ENCODE measurements at regions not wholly inside any gene's neighbourhood (a gene's known extent, or its start where the extent isn't known, plus 50 kb on each side); places are given as distances from the start of the nearest gene placed in this dataset.

GRCh38 chr2:8606649-8607550 is 75.0 kb upstream of the ID2 start:
- TF ChIP-seq EZH2 (IDR thresholded peaks at IDR 0.05; ENCODE audit: borderline replicate concordance, low read depth, low read length, poor library complexity, severe bottlenecking) = no peak
- TF ChIP-seq CTCF (conservative IDR thresholded peaks at IDR 0.05; ENCODE audit: low read depth, low read length) = no peak
- Histone ChIP-seq H3K36me3 (ENCODE audit: insufficient read depth, low read length, poor library complexity, severe bottlenecking) (no peaks in the 10 kb centered on the region), H3K4me3 (ENCODE audit: low read depth, low read length, poor library complexity, severe bottlenecking) (no peak overlapping the region), H3K27me3 (replicated peaks; ENCODE audit: insufficient read depth, low read depth, low read length, poor library complexity) (no peaks in the 10 kb centered on the region), H3K27ac (ENCODE audit: low read depth, low read length, poor library complexity, severe bottlenecking) (no peak overlapping the region), H3K9me3 (ENCODE audit: low read depth, low read length, poor library complexity, severe bottlenecking) (no peaks in the 10 kb centered on the region), H3K4me1 (ENCODE audit: insufficient read depth, low read length, poor library complexity, severe bottlenecking) (no peaks in the 10 kb centered on the region)
- BruUV-seq (replicated peaks) = no TSS peak
- DNase-seq (ENCODE audit: low spot score) = no peak
- intact Hi-C loops (cut with micrococcal nuclease; ENCODE audit: unreplicated experiment) = no loop called here
- POLR2A ChIA-PET (ENCODE audit: low non-redundant PET) = no interaction called here
- CTCF ChIA-PET = interaction anchor here (0.6 kb wide), 1 partner anchor 322 kb away, joined by 3 read pairs; no protein-coding TSS in a partner anchor

GRCh38 chr2:8607606-8608005 is 74.2 kb upstream of the ID2 start:
- ChIA-PET CTCF (interaction anchor here (0.6 kb wide), 1 partner anchor 323 kb away, joined by 3 read pairs; no protein-coding TSS in a partner anchor), POLR2A (ENCODE audit: low non-redundant PET) (no interaction called here)
- intact Hi-C loops (cut with micrococcal nuclease; ENCODE audit: unreplicated experiment) = no loop called here
- BruUV-seq (replicated peaks) = no TSS peak
- H3K27ac ChIP-seq (ENCODE audit: low read depth, low read length, poor library complexity, severe bottlenecking) = no peak overlapping the region
- no peak overlapping the region for H3K4me3 ChIP-seq (ENCODE audit: low read depth, low read length, poor library complexity, severe bottlenecking)
- no peaks in the 10 kb centered on the region for H3K4me1 ChIP-seq (ENCODE audit: insufficient read depth, low read length, poor library complexity, severe bottlenecking)
- no peaks in the 10 kb centered on the region for H3K27me3 ChIP-seq (replicated peaks; ENCODE audit: insufficient read depth, low read depth, low read length, poor library complexity)
- DNase-seq (ENCODE audit: low spot score) = no peak
- H3K9me3 ChIP-seq (ENCODE audit: low read depth, low read length, poor library complexity, severe bottlenecking) = no peaks in the 10 kb centered on the region
- TF ChIP-seq EZH2 (IDR thresholded peaks at IDR 0.05; ENCODE audit: borderline replicate concordance, low read depth, low read length, poor library complexity, severe bottlenecking) (no peak), CTCF (conservative IDR thresholded peaks at IDR 0.05; ENCODE audit: low read depth, low read length) (no peak)
- no peaks in the 10 kb centered on the region for H3K36me3 ChIP-seq (ENCODE audit: insufficient read depth, low read length, poor library complexity, severe bottlenecking)

GRCh38 chr2:8608411-8608954 is 73.4 kb upstream of the ID2 start:
- no peak for DNase-seq (ENCODE audit: low spot score)
- ChIA-PET CTCF (no interaction called here), POLR2A (ENCODE audit: low non-redundant PET) (no interaction called here)
- H3K27me3 ChIP-seq (replicated peaks; ENCODE audit: insufficient read depth, low read depth, low read length, poor library complexity) = no peaks in the 10 kb centered on the region
- no peaks in the 10 kb centered on the region for H3K9me3 ChIP-seq (ENCODE audit: low read depth, low read length, poor library complexity, severe bottlenecking)
- H3K4me3 ChIP-seq (ENCODE audit: low read depth, low read length, poor library complexity, severe bottlenecking) = no peak overlapping the region
- TF ChIP-seq CTCF (conservative IDR thresholded peaks at IDR 0.05; ENCODE audit: low read depth, low read length) (no peak), EZH2 (IDR thresholded peaks at IDR 0.05; ENCODE audit: borderline replicate concordance, low read depth, low read length, poor library complexity, severe bottlenecking) (no peak)
- no peaks in the 10 kb centered on the region for H3K36me3 ChIP-seq (ENCODE audit: insufficient read depth, low read length, poor library complexity, severe bottlenecking)
- BruUV-seq (replicated peaks) = no TSS peak
- H3K27ac ChIP-seq (ENCODE audit: low read depth, low read length, poor library complexity, severe bottlenecking) = no peak overlapping the region
- intact Hi-C loops (cut with micrococcal nuclease; ENCODE audit: unreplicated experiment) = no loop called here
- no peaks in the 10 kb centered on the region for H3K4me1 ChIP-seq (ENCODE audit: insufficient read depth, low read length, poor library complexity, severe bottlenecking)
